Spleen (tissue), 7 donors: ENCODE measurements at regions not wholly inside any gene's neighbourhood (a gene's known extent, or its start where the extent isn't known, plus 50 kb on each side); places are given as distances from the start of the nearest gene placed in this dataset.

ENCODE experiments used
- CTCF ChIP-seq, 11 experiments: fragments of 200-600 bp in 7 of 11; fragments of 450-650 bp in 4 of 11; sonication (generic) in 4 of 11; IDR thresholded peaks in 8 of 11; conservative IDR thresholded peaks in 3 of 11; 1 replicate in 7 of 11; 2 replicates in 4 of 11; pipeline versions ENCODE4 v1.4.0 to v1.8.0; 2016 to 2021; ENCODE audit warnings: antibody characterized with exemption in 11 of 11, inconsistent platforms in 4 of 11, mild to moderate bottlenecking in 1 of 11
- POLR2A ChIP-seq, 3 donors: fragments of 450-650 bp; IDR thresholded peaks; one replicate each; pipeline ENCODE4 v1.5.1; 2017; ENCODE audit warnings: antibody characterized with exemption in 3 of 3, mild to moderate bottlenecking in 1 of 3
- POLR2AphosphoS5 ChIP-seq, 3 donors: sonication (generic); formaldehyde crosslinking; IDR thresholded peaks; one replicate each; pipeline ENCODE4 v1.5.1; 2017; ENCODE audit warnings: antibody characterized with exemption in 3 of 3
- donor health status: DM: no; HTN: no; CAD: no; lungs with moderate emphysema.
- donor health status: DM: no; HTN: no; CAD: no.
- donor health status: DM: no; HTN: no; CAD: no.

GRCh38 chr3:38986901-38987300 lies 64.8 kb downstream of the SCN11A start:
- no peak for TF ChIP-seq CTCF (IDR thresholded peaks at IDR 0.05 in 8 of 11, conservative IDR thresholded peaks at IDR 0.05 in 3 of 11)
- TF ChIP-seq POLR2AphosphoS5 (IDR thresholded peaks at IDR 0.05), result no peak
- TF ChIP-seq POLR2A (IDR thresholded peaks at IDR 0.05), result no peak
